ENCODE measurements at regions not wholly inside any gene's neighbourhood (a gene's known extent, or its start where the extent isn't known, plus 50 kb on each side); places are given as distances from the start of the nearest gene placed in this dataset.
"Not testable (repeated sequence)": the region's sequence is repeated elsewhere in the genome, so short reads cannot be mapped to it uniquely, and the experiment has no call there.

GRCh38 chr12:83461336-83461935, 774.7 kb downstream of the TMTC2 start:
- H3K9me3 Mint-ChIP-seq = peaks cover 9% of the 10 kb centered on the region
- ATAC-seq = no peak

GRCh38 chr12:83451189-83451588, 764.5 kb downstream of the TMTC2 start:
- Mint-ChIP-seq H3K4me3 (no peak overlapping the region), H3K27me3 (no peaks in the 10 kb centered on the region), H3K36me3 (no peaks in the 10 kb centered on the region), H3K9me3 (peaks cover 14% of the 10 kb centered on the region), H3K4me1 (ENCODE audit: low read depth in 2 of 2) (no peaks in the 10 kb centered on the region), H3K27ac (no peak overlapping the region)
- ATAC-seq (no peak), DNase-seq (ENCODE audit: low spot score) (no peak)

More at GRCh38 chr12:83461336-83461935, 774.7 kb downstream of the TMTC2 start:
- Mint-ChIP-seq H3K4me1 (ENCODE audit: low read depth in 2 of 2) (no peaks in the 10 kb centered on the region), H3K36me3 (no peaks in the 10 kb centered on the region), H3K4me3 (no peak overlapping the region), H3K27me3 (no peaks in the 10 kb centered on the region), H3K27ac (no peak overlapping the region)
- DNase-seq (ENCODE audit: low spot score) = no peak

GRCh38 chr12:83434600-83434999, 747.9 kb downstream of the TMTC2 start:
- Mint-ChIP-seq H3K9me3 (peaks cover 28% of the 10 kb centered on the region), H3K27ac (no peak overlapping the region)
- no peak for ATAC-seq

GRCh38 chr12:83432176-83432719, 745.5 kb downstream of the TMTC2 start:
- H3K27me3 Mint-ChIP-seq = no peaks in the 10 kb centered on the region
- no peak overlapping the region for H3K4me3 Mint-ChIP-seq
- H3K9me3 Mint-ChIP-seq = peaks cover 29% of the 10 kb centered on the region
- H3K36me3 Mint-ChIP-seq = peaks cover 21% of the 10 kb centered on the region
- no peak for DNase-seq (ENCODE audit: low spot score)
- no peak for ATAC-seq
- no peak overlapping the region for H3K27ac Mint-ChIP-seq
- H3K4me1 Mint-ChIP-seq (ENCODE audit: low read depth in 2 of 2) = no peaks in the 10 kb centered on the region

More at GRCh38 chr12:83434600-83434999, 747.9 kb downstream of the TMTC2 start:
- H3K4me3 Mint-ChIP-seq = no peak overlapping the region
- H3K27me3 Mint-ChIP-seq = no peaks in the 10 kb centered on the region
- no peak for DNase-seq (ENCODE audit: low spot score)
- H3K4me1 Mint-ChIP-seq (ENCODE audit: low read depth in 2 of 2) = no peaks in the 10 kb centered on the region
- H3K36me3 Mint-ChIP-seq = peaks cover 13% of the 10 kb centered on the region

- H3K27me3 Mint-ChIP-seq; H3K4me1 Mint-ChIP-seq (ENCODE audit: low read depth in 2 of 2); H3K4me3 Mint-ChIP-seq; DNase-seq (ENCODE audit: low spot score); H3K27ac Mint-ChIP-seq; ATAC-seq: not testable (repeated sequence)
- H3K9me3 Mint-ChIP-seq = peaks cover 27% of the 10 kb centered on the region
- H3K36me3 Mint-ChIP-seq = peaks cover 21% of the 10 kb centered on the region
Measured at GRCh38 chr12:83427586-83428136, 741.0 kb downstream of the TMTC2 start.

GRCh38 chr12:83414981-83415380, 728.3 kb downstream of the TMTC2 start:
- Mint-ChIP-seq H3K27me3 (no peaks in the 10 kb centered on the region), H3K4me1 (ENCODE audit: low read depth in 2 of 2) (no peaks in the 10 kb centered on the region), H3K4me3 (no peak overlapping the region), H3K36me3 (no peaks in the 10 kb centered on the region), H3K9me3 (peaks cover 17% of the 10 kb centered on the region), H3K27ac (no peak overlapping the region)
- DNase-seq (ENCODE audit: low spot score) (no peak), ATAC-seq (no peak)

DNA sequence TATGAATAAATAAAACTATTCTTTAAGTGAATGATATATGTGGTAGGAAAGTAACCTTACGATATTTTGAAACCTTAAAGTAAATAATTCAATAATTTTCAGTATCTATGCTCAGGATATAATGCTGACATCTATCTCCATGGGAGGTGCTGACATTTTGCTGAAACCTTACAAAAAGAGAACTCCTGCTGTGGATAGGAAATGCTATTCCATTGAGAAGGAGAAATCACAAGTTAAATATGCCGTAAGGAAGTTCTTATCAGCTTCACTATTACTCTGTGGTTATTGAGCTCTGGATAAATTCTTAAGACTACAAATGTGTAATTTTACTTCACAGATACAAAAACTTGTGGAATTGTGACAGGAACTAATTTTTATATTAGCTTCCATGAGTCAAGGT, 722.1 kb downstream of the TMTC2 start:
- Mint-ChIP-seq H3K27ac (no peak overlapping the region), H3K4me1 (ENCODE audit: low read depth in 2 of 2) (no peaks in the 10 kb centered on the region), H3K4me3 (no peak overlapping the region), H3K36me3 (no peaks in the 10 kb centered on the region), H3K27me3 (no peaks in the 10 kb centered on the region), H3K9me3 (peaks cover 21% of the 10 kb centered on the region)
- ATAC-seq = no peak
- no peak for DNase-seq (ENCODE audit: low spot score)

GRCh38 chr12:83408146-83408545, 721.4 kb downstream of the TMTC2 start:
- Mint-ChIP-seq H3K27ac (no peak overlapping the region), H3K36me3 (no peaks in the 10 kb centered on the region), H3K9me3 (peaks cover 22% of the 10 kb centered on the region), H3K4me1 (ENCODE audit: low read depth in 2 of 2) (no peaks in the 10 kb centered on the region), H3K4me3 (no peak overlapping the region), H3K27me3 (no peaks in the 10 kb centered on the region)
- DNase-seq (ENCODE audit: low spot score) = no peak
- ATAC-seq = no peak

DNA sequence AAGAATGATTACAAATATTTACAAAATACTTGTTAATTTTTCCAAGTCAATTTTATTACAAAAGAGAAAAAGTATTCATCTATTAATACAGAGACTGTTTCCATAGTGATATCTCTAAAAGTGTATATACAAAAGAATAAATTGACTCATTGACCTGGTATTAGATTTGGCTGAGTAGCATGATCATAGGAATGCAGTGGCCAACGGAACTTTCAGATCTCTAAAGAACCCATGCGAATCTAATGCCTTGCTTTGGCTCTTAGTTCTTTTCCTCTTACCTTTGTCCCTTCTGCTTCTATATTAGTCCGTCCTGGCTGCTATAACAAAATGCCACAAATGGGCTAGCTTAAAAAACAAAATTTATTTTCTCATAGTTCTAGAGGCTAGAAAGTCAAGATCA, 717.8 kb downstream of the TMTC2 start:
- peaks cover 21% of the 10 kb centered on the region for H3K9me3 Mint-ChIP-seq
- no peak for ATAC-seq
- no peak overlapping the region for H3K27ac Mint-ChIP-seq
- H3K36me3 Mint-ChIP-seq = no peaks in the 10 kb centered on the region
- H3K4me1 Mint-ChIP-seq (ENCODE audit: low read depth in 2 of 2) = no peaks in the 10 kb centered on the region
- no peak for DNase-seq (ENCODE audit: low spot score)
- no peak overlapping the region for H3K4me3 Mint-ChIP-seq
- H3K27me3 Mint-ChIP-seq = no peaks in the 10 kb centered on the region

DNA sequence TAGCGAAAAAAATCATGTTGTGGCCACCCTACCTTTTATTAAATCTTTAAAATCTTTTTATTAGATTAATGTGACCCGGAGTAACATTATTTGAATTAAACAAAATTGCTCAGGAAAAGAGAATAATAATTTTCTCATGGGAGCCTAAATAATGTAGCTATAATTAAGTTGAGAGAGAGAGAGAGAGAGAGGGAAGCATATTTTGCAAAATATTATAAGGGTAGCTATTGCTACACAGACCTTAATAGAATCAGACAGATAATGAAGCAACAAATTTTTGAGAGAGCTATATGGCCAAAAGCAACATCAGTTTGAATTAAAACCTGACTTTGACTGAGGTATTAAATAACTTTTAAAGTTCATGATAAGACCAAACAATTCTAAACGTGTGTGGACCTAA, 703.5 kb downstream of the TMTC2 start:
- Mint-ChIP-seq H3K27me3 (no peaks in the 10 kb centered on the region), H3K4me1 (ENCODE audit: low read depth in 2 of 2) (no peaks in the 10 kb centered on the region)
- ATAC-seq = no peak

GRCh38 chr12:83389237-83389996, 702.7 kb downstream of the TMTC2 start:
- Mint-ChIP-seq H3K4me3 (no peak overlapping the region), H3K36me3 (no peaks in the 10 kb centered on the region), H3K27me3 (no peaks in the 10 kb centered on the region), H3K27ac (no peak overlapping the region), H3K4me1 (ENCODE audit: low read depth in 2 of 2) (no peaks in the 10 kb centered on the region), H3K9me3 (peaks cover 7% of the 10 kb centered on the region)
- DNase-seq (ENCODE audit: low spot score) (no peak), ATAC-seq (no peak)

More for the DNA sequence above, 703.5 kb downstream of the TMTC2 start:
- DNase-seq (ENCODE audit: low spot score) = no peak
- no peak overlapping the region for H3K27ac Mint-ChIP-seq
- no peaks in the 10 kb centered on the region for H3K36me3 Mint-ChIP-seq
- no peak overlapping the region for H3K4me3 Mint-ChIP-seq
- H3K9me3 Mint-ChIP-seq = peaks cover 7% of the 10 kb centered on the region

DNA sequence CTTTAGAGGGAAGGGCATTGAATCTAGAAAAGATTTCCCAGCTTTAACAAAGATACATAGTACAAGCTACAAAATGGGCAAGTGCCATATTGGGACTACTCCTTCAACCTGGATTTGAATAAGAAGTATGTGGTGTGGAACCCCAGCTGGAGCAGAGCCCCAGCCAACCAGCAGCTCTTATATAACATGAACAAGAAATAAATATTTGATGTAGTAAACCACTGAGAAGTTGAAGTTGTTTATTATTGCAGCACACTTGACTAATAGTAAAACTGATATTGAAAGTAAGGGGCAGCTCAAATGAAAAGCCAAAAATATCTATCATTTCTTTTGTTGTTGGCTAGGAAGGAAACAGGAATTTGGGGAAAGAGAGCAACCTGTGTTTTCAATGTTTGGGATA, 701.8 kb downstream of the TMTC2 start:
- DNase-seq (ENCODE audit: low spot score) (no peak), ATAC-seq (no peak)
- Mint-ChIP-seq H3K4me3 (no peak overlapping the region), H3K36me3 (no peaks in the 10 kb centered on the region), H3K4me1 (ENCODE audit: low read depth in 2 of 2) (no peaks in the 10 kb centered on the region), H3K27ac (no peak overlapping the region), H3K27me3 (no peaks in the 10 kb centered on the region), H3K9me3 (peaks cover 7% of the 10 kb centered on the region)

DNA sequence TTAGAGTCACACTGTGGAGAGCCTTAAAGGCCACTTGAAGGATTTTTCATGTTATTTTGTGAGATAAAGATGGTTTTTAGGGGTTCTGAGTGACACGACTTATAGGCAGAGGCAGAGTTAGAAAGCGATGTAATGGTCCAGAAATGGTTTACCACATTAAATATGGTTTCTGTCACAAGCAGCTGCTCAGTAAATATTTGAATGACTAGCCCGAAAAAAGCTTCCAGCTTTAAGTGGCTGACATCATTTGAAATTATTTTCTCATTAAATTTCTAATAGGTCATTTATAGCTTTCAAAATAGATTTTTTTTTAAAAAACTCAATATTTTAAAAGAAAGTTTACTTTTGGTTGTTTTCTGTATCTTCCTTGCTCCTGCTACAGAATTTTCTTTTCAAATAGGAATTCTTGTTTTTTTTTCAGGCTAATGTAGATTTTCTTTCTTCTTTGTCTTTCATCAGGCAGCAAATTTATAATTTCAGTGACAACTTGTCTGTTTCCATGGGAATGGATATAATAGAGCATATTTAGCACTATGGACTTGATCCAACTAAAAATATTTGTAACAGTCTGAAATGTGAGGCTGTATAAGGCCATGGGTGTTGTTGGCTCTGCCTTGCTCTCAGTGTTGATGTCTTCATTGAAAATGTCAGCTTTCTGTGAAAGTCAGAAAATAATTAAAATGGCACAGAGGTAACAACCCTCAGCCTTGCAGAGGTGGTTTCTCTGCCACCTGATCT, 700.0 kb downstream of the TMTC2 start:
- H3K4me3 Mint-ChIP-seq = no peak overlapping the region
- H3K9me3 Mint-ChIP-seq = peaks cover 4% of the 10 kb centered on the region
- H3K27me3 Mint-ChIP-seq = no peaks in the 10 kb centered on the region
- ATAC-seq = no peak
- DNase-seq (ENCODE audit: low spot score) = no peak
- H3K4me1 Mint-ChIP-seq (ENCODE audit: low read depth in 2 of 2) = no peaks in the 10 kb centered on the region
- no peaks in the 10 kb centered on the region for H3K36me3 Mint-ChIP-seq
- H3K27ac Mint-ChIP-seq = no peak overlapping the region

Measured in natural killer cell treated with Interleukin-12 subunit alpha and Interleukin-12 subunit beta and Interleukin-15 and Interleukin-18, amount 100 ng/mL, for 72 hours (primary cell).